ENCODE measurements at regions not wholly inside any gene's neighbourhood (a gene's known extent, or its start where the extent isn't known, plus 50 kb on each side); places are given as distances from the start of the nearest gene placed in this dataset.

DNA sequence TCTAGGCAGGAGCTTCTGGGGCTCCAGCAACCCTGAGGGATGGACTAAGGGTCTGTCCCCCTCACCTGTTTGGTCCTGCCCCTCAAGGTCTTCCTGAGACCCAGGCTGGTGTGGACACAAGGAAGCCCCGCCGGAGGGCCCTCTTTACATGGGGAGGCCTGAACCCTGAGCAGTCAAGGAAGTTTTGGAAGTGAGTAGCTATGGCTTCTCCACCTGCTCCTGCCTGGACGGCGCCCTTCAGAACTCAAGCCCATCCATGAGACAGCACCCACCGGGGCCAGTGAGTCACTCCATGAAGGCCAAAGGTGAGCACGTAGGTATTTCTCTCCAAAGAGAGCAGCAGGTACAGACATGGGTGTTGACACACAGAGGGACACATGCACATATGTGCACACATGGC is 98.2 kb upstream of the CTDP1 start:
- no peak for DNase-seq (ENCODE audit: low spot score)
- H3K9ac ChIP-seq (ENCODE audit: low read depth in 1 of 2, low read length in 2 of 2) = no peak overlapping the region
- WGBS = 92% methylated on average over 6 of the region's 6 CpGs

DNA sequence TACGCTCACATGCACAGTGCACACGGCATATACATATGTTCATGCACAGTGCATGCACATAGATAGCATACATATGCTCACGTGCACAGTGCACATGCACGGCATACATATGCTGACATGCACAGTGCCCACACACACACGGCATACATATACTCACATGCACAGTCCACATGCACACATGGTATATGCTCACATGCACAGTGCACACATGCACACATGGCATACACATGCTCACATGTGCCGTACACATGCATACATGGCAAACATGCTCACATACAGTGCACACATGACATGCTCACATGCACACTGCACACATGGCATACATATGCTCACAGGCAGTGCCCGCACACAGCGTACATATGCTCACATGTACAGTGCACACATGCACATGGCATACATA is 97.7 kb upstream of the CTDP1 start:
- H3K4me1 ChIP-seq (ENCODE audit: control insufficient read depth in 4 of 4, insufficient read depth in 4 of 4, low read length in 3 of 4) = no peaks in the 10 kb centered on the region
- H3K4me3 ChIP-seq (ENCODE audit: low read depth in 1 of 3, low read length in 3 of 3) = no peak overlapping the region
- no peaks in the 10 kb centered on the region for H3K36me3 ChIP-seq (ENCODE audit: control insufficient read depth in 4 of 4, insufficient read depth in 3 of 4, low read depth in 1 of 4, low read length in 3 of 4)
- DNase-seq (ENCODE audit: low spot score) = no peak
- H3K9ac ChIP-seq (ENCODE audit: low read depth in 1 of 2, low read length in 2 of 2) = no peak overlapping the region
- TF ChIP-seq, protein P1, sequence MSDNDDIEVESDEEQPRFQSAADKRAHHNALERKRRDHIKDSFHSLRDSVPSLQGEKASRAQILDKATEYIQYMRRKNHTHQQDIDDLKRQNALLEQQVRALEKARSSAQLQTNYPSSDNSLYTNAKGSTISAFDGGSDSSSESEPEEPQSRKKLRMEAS (IDR thresholded peaks at IDR 0.05) = no peak
- TF ChIP-seq, protein P2, sequence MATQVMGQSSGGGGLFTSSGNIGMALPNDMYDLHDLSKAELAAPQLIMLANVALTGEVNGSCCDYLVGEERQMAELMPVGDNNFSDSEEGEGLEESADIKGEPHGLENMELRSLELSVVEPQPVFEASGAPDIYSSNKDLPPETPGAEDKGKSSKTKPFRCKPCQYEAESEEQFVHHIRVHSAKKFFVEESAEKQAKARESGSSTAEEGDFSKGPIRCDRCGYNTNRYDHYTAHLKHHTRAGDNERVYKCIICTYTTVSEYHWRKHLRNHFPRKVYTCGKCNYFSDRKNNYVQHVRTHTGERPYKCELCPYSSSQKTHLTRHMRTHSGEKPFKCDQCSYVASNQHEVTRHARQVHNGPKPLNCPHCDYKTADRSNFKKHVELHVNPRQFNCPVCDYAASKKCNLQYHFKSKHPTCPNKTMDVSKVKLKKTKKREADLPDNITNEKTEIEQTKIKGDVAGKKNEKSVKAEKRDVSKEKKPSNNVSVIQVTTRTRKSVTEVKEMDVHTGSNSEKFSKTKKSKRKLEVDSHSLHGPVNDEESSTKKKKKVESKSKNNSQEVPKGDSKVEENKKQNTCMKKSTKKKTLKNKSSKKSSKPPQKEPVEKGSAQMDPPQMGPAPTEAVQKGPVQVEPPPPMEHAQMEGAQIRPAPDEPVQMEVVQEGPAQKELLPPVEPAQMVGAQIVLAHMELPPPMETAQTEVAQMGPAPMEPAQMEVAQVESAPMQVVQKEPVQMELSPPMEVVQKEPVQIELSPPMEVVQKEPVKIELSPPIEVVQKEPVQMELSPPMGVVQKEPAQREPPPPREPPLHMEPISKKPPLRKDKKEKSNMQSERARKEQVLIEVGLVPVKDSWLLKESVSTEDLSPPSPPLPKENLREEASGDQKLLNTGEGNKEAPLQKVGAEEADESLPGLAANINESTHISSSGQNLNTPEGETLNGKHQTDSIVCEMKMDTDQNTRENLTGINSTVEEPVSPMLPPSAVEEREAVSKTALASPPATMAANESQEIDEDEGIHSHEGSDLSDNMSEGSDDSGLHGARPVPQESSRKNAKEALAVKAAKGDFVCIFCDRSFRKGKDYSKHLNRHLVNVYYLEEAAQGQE (IDR thresholded peaks at IDR 0.05) = no peak
- TF ChIP-seq RXRA (IDR thresholded peaks at IDR 0.05) (no peak), GABPA (IDR thresholded peaks at IDR 0.05 in 1 of 2, conservative IDR thresholded peaks at IDR 0.05 in 1 of 2) (no peak), YY1 (IDR thresholded peaks at IDR 0.05) (no peak), HNF4G (IDR thresholded peaks at IDR 0.05) (no peak), TAF1 (conservative IDR thresholded peaks at IDR 0.05) (no peak), FOXA2 (IDR thresholded peaks at IDR 0.05) (no peak), FOXA1 (IDR thresholded peaks at IDR 0.05) (no peak), HNF4A (conservative IDR thresholded peaks at IDR 0.05) (no peak), NR2F2 (IDR thresholded peaks at IDR 0.05) (no peak), RAD21 (IDR thresholded peaks at IDR 0.05) (no peak), SP1 (IDR thresholded peaks at IDR 0.05) (no peak), JUND (IDR thresholded peaks at IDR 0.05) (no peak), EGR1 (IDR thresholded peaks at IDR 0.05; ENCODE audit: low read depth in 2 of 2) (no peak)
- TF ChIP-seq, protein P3, sequence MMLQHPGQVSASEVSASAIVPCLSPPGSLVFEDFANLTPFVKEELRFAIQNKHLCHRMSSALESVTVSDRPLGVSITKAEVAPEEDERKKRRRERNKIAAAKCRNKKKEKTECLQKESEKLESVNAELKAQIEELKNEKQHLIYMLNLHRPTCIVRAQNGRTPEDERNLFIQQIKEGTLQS (IDR thresholded peaks at IDR 0.05) = no peak
- TF ChIP-seq, protein P4, sequence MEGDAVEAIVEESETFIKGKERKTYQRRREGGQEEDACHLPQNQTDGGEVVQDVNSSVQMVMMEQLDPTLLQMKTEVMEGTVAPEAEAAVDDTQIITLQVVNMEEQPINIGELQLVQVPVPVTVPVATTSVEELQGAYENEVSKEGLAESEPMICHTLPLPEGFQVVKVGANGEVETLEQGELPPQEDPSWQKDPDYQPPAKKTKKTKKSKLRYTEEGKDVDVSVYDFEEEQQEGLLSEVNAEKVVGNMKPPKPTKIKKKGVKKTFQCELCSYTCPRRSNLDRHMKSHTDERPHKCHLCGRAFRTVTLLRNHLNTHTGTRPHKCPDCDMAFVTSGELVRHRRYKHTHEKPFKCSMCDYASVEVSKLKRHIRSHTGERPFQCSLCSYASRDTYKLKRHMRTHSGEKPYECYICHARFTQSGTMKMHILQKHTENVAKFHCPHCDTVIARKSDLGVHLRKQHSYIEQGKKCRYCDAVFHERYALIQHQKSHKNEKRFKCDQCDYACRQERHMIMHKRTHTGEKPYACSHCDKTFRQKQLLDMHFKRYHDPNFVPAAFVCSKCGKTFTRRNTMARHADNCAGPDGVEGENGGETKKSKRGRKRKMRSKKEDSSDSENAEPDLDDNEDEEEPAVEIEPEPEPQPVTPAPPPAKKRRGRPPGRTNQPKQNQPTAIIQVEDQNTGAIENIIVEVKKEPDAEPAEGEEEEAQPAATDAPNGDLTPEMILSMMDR (IDR thresholded peaks at IDR 0.05; ENCODE audit: low read depth, low read length, missing input control) = no peak
- TF ChIP-seq, protein P5, sequence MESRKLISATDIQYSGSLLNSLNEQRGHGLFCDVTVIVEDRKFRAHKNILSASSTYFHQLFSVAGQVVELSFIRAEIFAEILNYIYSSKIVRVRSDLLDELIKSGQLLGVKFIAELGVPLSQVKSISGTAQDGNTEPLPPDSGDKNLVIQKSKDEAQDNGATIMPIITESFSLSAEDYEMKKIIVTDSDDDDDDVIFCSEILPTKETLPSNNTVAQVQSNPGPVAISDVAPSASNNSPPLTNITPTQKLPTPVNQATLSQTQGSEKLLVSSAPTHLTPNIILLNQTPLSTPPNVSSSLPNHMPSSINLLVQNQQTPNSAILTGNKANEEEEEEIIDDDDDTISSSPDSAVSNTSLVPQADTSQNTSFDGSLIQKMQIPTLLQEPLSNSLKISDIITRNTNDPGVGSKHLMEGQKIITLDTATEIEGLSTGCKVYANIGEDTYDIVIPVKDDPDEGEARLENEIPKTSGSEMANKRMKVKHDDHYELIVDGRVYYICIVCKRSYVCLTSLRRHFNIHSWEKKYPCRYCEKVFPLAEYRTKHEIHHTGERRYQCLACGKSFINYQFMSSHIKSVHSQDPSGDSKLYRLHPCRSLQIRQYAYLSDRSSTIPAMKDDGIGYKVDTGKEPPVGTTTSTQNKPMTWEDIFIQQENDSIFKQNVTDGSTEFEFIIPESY (IDR thresholded peaks at IDR 0.05) = no peak
- 97% methylated on average over 8 of the region's 8 CpGs for WGBS
- no peak overlapping the region for H3K27ac ChIP-seq (ENCODE audit: low read depth in 1 of 2, low read length in 2 of 2)
- no peaks in the 10 kb centered on the region for H3K27me3 ChIP-seq (ENCODE audit: control insufficient read depth in 4 of 4, insufficient read depth in 4 of 4, low read length in 3 of 4)
- no peaks in the 10 kb centered on the region for H3K9me3 ChIP-seq (ENCODE audit: control insufficient read depth in 4 of 4, low read length in 3 of 4)

More for the DNA sequence above, 98.2 kb upstream of the CTDP1 start:
- Histone ChIP-seq H3K9me3 (ENCODE audit: control insufficient read depth in 4 of 4, low read length in 3 of 4) (no peaks in the 10 kb centered on the region), H3K27me3 (ENCODE audit: control insufficient read depth in 4 of 4, insufficient read depth in 4 of 4, low read length in 3 of 4) (no peaks in the 10 kb centered on the region), H3K4me1 (ENCODE audit: control insufficient read depth in 4 of 4, insufficient read depth in 4 of 4, low read length in 3 of 4) (no peaks in the 10 kb centered on the region), H3K4me3 (ENCODE audit: low read depth in 1 of 3, low read length in 3 of 3) (no peak overlapping the region), H3K36me3 (ENCODE audit: control insufficient read depth in 4 of 4, insufficient read depth in 3 of 4, low read depth in 1 of 4, low read length in 3 of 4) (no peaks in the 10 kb centered on the region), H3K27ac (ENCODE audit: low read depth in 1 of 2, low read length in 2 of 2) (no peak overlapping the region)
- TF ChIP-seq RXRA (IDR thresholded peaks at IDR 0.05) (no peak), NR2F2 (IDR thresholded peaks at IDR 0.05) (no peak), YY1 (IDR thresholded peaks at IDR 0.05) (no peak), FOXA2 (IDR thresholded peaks at IDR 0.05) (no peak), JUND (IDR thresholded peaks at IDR 0.05) (no peak), GABPA (IDR thresholded peaks at IDR 0.05 in 1 of 2, conservative IDR thresholded peaks at IDR 0.05 in 1 of 2) (no peak)
- TF ChIP-seq, protein P3 (IDR thresholded peaks at IDR 0.05) = no peak
- TF ChIP-seq, protein P1 (IDR thresholded peaks at IDR 0.05) = no peak
- TF ChIP-seq, protein P4 (IDR thresholded peaks at IDR 0.05; ENCODE audit: low read depth, low read length, missing input control) = no peak

Measured in liver (tissue), 8 donors.